ENCODE measurements at regions not wholly inside any gene's neighbourhood (a gene's known extent, or its start where the extent isn't known, plus 50 kb on each side); places are given as distances from the start of the nearest gene placed in this dataset.

DNA sequence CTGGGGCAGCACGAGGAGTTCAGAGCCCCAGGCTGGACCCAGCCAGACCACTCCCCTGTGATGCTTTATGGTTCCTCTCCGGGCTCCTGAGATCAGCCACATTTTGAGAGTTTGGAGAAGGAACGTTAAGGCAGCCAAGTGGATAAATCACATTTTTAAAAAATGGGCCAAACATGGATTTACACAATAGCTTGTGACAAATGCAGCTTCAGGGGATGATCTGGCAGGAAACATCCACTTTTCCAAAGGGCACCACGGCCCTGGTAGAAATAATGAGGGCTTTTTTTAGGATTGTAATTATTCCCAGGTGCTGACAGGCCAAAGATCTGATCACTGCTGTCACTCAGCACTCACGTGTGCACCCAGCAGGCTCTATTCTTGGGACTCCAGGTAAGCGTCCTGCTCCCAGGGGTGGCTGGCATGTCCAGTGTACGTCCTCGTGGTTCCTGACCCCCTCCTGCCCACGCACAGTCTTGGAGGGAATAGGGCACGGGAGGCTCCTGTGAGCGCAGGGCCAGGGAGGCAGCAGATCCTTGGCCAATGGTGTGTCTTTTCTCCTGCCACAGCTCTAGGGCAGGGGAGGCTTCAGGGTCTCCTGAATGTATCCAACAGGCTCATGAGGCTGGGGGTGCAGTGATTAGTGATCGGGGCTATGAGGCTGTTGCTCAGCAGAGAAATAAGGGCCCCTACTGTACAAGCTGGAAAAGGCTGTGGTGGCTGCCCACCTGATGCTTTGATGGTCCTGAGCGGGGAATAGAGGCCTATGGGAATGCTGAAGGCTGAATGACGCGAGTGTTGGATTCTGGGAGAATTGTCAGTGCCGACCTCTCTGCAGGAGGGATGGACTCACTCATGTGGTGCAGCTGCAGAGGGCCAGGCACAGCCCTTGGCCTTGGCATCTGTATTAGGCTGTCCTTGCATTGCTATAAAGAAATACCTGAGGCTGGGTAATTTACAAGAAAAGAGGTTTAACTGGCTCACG, 415.7 kb downstream of the PTPRU start:
- no peak for DNase-seq
- ATAC-seq (replicated peaks in 1 of 2): no peak
- no peaks in the 10 kb centered on the region for H3K36me3 Mint-ChIP-seq (ENCODE audit: insufficient read depth in 2 of 2)

DNA sequence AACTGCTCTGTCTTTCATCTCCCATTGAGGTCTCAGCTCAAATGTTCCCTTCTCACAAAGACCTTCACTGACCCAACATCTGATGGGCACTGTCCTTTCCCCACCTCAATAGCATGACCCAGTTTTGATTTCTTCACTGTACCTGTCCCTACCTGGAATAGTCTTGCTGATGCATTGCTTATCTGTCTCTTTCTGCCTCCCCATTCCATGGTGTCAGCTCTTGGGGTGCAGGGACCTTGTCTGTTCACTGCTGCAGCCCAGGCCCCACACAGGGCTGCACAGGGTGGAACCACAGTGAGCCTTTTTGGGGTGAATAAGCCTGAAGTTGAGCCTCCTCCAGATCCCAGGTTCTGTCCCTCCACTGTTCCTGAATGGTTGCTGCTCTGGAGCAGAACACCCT, 414.9 kb downstream of the PTPRU start:
- H3K9me3 Mint-ChIP-seq: no peaks in the 10 kb centered on the region
- ATAC-seq (replicated peaks in 1 of 2) (no peak), DNase-seq (no peak)
- H3K4me1 Mint-ChIP-seq (ENCODE audit: low read depth): no peaks in the 10 kb centered on the region
- H3K36me3 Mint-ChIP-seq (ENCODE audit: insufficient read depth in 2 of 2): no peaks in the 10 kb centered on the region
- H3K27me3 Mint-ChIP-seq (ENCODE audit: low read depth): peaks cover 18% of the 10 kb centered on the region
- no peak overlapping the region for H3K27ac Mint-ChIP-seq
- no peak overlapping the region for H3K4me3 Mint-ChIP-seq

More for the DNA sequence above, 415.7 kb downstream of the PTPRU start:
- Mint-ChIP-seq H3K27me3 (ENCODE audit: low read depth) (peaks cover 24% of the 10 kb centered on the region), H3K27ac (no peak overlapping the region), H3K4me1 (ENCODE audit: low read depth) (no peaks in the 10 kb centered on the region), H3K4me3 (no peak overlapping the region), H3K9me3 (peaks cover 0 to 1% of the 10 kb centered on the region in 2 donors)

DNA sequence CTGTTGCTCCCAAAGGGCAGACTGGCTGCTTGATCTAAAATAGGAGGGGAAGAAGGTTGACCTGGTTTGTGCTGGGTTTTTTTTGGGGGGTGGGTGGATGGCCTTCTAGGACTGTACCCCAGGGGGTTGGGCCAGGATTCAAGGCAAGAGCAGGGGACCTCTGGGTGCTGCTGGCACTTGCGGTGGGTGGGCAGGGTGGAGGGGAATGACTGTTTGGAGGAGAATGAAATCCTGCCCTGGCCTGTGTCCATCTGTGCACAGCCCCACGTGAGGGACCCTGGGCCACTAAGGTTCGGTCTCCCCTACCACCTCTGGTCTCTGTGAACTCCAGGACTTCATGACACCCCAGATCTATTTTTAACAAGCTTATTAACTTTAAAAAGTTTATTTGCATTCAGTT, 414.2 kb downstream of the PTPRU start:
- Mint-ChIP-seq H3K27ac (no peak overlapping the region), H3K4me1 (ENCODE audit: low read depth) (no peaks in the 10 kb centered on the region), H3K9me3 (no peaks in the 10 kb centered on the region), H3K4me3 (no peak overlapping the region), H3K27me3 (ENCODE audit: low read depth) (peaks cover 12% of the 10 kb centered on the region), H3K36me3 (ENCODE audit: insufficient read depth in 2 of 2) (no peaks in the 10 kb centered on the region)
- no peak for ATAC-seq (replicated peaks in 1 of 2)
- DNase-seq: no peak

DNA sequence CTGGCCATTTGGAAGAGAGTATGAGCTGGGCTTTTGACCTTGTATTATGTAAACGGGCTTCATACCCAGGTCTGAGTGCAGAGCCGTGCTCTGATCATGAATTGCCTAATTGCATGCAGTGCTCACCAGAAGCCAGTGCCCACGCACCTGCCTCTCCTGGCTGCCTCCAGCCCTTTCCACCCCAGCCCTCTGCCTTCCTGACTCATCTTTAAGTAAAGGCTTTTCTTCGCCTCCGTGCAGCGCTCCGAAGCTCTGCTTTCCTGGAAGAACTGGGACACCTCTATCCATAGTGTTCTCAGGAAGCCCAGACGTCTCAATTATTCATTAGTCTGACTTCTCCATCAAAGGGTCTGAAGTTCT, 413.7 kb downstream of the PTPRU start:
- ATAC-seq (replicated peaks in 1 of 2): no peak
- Mint-ChIP-seq H3K9me3 (no peaks in the 10 kb centered on the region), H3K36me3 (ENCODE audit: insufficient read depth in 2 of 2) (no peaks in the 10 kb centered on the region), H3K4me1 (ENCODE audit: low read depth) (no peaks in the 10 kb centered on the region), H3K4me3 (no peak overlapping the region), H3K27me3 (ENCODE audit: low read depth) (peaks cover 12% of the 10 kb centered on the region), H3K27ac (no peak overlapping the region)
- DNase-seq: no peak

DNA sequence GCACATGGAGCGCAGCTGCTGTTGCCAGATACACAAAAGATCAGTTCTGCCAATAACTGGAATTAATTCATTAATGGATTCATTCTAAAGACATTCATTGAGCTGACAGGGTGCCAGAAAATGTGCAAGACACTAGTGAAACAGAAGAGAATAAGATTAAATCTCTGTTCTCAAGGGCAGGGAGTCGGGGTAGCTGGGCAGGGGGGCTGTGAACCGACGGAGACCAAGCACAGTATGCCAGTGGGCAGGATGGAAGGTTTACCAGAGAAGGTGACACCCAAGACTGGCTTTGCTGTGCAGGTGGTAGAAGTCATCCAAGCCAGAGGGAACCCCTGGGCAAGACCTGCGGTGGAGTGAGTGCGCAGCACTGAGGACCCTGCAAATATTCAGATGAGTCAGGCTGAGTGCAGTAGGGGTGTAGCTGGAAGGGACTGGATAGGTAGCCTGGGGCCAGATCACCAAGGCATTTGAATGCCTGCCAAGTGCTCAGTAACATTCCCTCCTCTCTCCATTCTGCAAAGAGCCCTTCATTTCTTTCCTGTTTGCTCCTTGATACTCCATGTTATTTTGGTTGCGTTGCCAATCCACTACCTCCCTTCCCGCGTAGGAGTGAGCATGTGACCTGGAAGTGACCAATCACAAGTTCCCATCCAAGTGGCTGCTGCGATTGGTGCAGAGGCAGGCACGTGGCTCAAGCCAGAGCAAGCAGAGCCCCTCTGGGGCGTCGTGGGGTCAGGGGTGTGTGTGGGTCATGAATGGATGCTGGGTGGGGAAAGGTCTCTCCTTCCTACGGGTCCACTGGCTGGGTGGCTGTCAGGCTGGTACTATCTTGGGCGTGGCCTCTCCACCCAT, 413.1 kb downstream of the PTPRU start:
- ATAC-seq (replicated peaks in 1 of 2): no peak
- Mint-ChIP-seq H3K27me3 (ENCODE audit: low read depth) (peaks cover 12% of the 10 kb centered on the region), H3K9me3 (no peaks in the 10 kb centered on the region), H3K36me3 (ENCODE audit: insufficient read depth in 2 of 2) (no peaks in the 10 kb centered on the region), H3K4me3 (no peak overlapping the region), H3K4me1 (ENCODE audit: low read depth) (no peaks in the 10 kb centered on the region), H3K27ac (no peak overlapping the region)
- DNase-seq: no peak

DNA sequence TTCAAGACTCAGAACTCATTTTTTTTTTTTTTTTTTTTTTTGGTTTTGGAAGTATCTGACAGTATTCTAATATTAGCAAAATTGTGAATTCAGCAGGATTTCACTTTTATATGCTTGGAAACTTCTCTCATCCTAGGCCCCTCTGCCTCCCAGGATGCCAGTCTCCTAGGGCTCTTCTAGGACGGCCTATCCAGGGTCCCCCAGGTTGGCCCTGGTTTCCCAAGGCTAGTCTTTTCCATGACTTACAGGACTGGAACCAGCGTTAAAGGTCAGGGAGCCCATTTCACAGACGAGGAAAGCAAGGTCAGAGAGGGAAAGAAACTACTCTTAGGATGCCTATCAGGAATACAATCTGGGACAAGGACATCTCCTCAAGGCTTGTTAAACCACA, 412.5 kb downstream of the PTPRU start:
- ATAC-seq (replicated peaks in 1 of 2): no peak

DNA sequence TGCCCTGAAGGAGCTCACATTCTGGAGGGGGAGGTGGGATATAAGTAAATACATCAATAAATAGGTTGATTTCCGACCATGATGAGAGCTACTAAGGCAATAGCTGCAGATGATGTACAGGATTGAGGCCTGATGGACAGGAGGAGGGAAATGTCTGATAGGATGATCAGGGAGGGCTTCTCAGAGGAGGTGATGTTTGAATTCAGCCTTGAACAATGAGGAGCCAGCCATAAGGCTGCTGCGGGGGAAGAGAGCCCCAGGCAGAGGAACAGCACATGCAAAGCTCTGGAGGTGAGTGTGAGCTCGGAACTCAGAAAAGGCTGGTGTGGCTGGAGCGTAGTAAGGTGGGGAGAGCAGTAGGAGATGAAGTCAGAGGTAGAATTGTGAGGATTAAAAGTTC, 411.7 kb downstream of the PTPRU start:
- ATAC-seq (replicated peaks in 1 of 2) (no peak), DNase-seq (no peak)
- Mint-ChIP-seq H3K36me3 (ENCODE audit: insufficient read depth in 2 of 2) (no peaks in the 10 kb centered on the region), H3K27ac (no peak overlapping the region), H3K4me3 (no peak overlapping the region), H3K27me3 (ENCODE audit: low read depth) (peaks cover 12% of the 10 kb centered on the region), H3K4me1 (ENCODE audit: low read depth) (no peaks in the 10 kb centered on the region), H3K9me3 (no peaks in the 10 kb centered on the region)

More for the DNA sequence above, 412.5 kb downstream of the PTPRU start:
- Mint-ChIP-seq H3K36me3 (ENCODE audit: insufficient read depth in 2 of 2) (no peaks in the 10 kb centered on the region), H3K4me1 (ENCODE audit: low read depth) (no peaks in the 10 kb centered on the region), H3K9me3 (no peaks in the 10 kb centered on the region), H3K4me3 (no peak overlapping the region), H3K27me3 (ENCODE audit: low read depth) (peaks cover 12% of the 10 kb centered on the region), H3K27ac (no peak overlapping the region)
- DNase-seq: no peak

DNA sequence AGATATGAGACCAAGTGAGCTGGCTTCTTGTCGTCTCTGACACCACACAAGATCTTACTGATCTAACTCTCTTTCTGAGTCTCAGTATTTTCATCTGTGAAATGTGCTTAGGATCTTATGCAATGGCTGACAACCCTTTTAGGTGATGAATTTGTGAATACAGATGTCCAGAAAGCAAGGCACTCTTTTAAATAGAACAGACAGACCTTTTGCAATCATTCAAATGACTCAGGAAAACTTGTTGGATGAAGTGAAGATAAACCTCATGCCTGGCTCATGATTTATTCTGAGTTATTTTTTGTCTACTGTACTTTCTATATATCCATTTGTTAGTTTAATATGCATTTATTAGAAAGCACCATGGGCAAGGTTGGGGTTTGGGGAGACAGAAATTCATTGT, 411.3 kb downstream of the PTPRU start:
- ATAC-seq (replicated peaks in 1 of 2) (no peak), DNase-seq (no peak)
- Mint-ChIP-seq H3K4me1 (ENCODE audit: low read depth) (no peaks in the 10 kb centered on the region), H3K9me3 (no peaks in the 10 kb centered on the region), H3K4me3 (no peak overlapping the region), H3K27ac (no peak overlapping the region), H3K27me3 (ENCODE audit: low read depth) (peaks cover 12% of the 10 kb centered on the region), H3K36me3 (ENCODE audit: insufficient read depth in 2 of 2) (no peaks in the 10 kb centered on the region)

DNA sequence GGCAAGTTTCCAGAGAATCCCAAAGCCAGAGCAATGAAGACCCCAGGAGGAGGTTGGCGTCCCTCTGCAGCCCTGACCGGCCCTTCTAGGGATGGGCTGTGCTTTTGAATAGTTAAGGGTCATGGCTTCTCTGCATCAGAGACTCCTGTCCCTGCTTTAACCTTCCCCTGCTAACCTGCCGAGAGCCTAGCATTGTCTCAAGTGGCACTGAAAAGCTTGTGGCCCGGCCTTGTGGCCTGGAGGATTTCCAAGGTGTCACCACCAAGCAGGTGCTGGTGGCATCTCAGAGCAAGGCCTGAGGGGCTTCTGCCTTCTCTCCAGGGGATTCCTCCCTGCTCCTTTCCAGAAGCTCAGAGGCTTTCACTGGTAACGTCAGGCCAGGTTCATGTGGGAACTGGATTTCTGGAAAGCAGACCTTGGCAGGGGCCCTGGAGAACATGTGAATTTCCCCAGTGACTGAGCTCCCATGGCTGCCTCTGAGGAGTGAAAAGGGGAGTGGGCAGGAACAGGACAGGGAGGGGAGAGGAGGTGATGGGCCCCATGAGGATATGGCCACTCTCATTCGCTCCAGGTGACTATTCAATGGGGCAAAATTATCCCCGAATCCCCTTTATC, 409.9 kb downstream of the PTPRU start:
- no peak overlapping the region for H3K4me3 Mint-ChIP-seq
- no peaks in the 10 kb centered on the region for H3K4me1 Mint-ChIP-seq (ENCODE audit: low read depth)
- no peaks in the 10 kb centered on the region for H3K9me3 Mint-ChIP-seq
- H3K27ac Mint-ChIP-seq: no peak overlapping the region
- ATAC-seq (replicated peaks in 1 of 2) (no peak), DNase-seq (no peak)
- H3K27me3 Mint-ChIP-seq (ENCODE audit: low read depth): peaks cover 12% of the 10 kb centered on the region
- H3K36me3 Mint-ChIP-seq (ENCODE audit: insufficient read depth in 2 of 2): no peaks in the 10 kb centered on the region

DNA sequence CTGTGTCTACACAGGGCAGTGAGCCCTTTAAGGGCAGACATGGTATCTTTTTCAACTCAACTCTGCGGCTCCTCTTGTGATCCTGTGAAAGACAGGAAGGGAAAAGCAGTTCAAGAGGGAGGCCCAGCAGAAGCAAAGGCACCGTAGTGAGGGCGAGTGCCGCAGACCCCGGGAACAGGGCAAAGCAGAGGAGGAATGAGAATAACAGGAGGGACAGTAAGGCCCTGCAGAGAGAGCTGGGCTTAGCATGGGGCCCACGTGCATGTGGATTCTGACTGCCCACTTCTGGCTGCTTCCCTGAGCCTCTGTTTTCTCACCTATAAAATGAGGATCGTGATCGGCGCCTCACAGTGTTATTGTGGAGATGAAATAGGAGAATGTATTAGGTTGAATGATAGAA, 409.3 kb downstream of the PTPRU start:
- Mint-ChIP-seq H3K27me3 (ENCODE audit: low read depth) (peaks cover 12% of the 10 kb centered on the region), H3K36me3 (ENCODE audit: insufficient read depth in 2 of 2) (no peaks in the 10 kb centered on the region), H3K4me1 (ENCODE audit: low read depth) (no peaks in the 10 kb centered on the region), H3K27ac (no peak overlapping the region), H3K4me3 (no peak overlapping the region), H3K9me3 (no peaks in the 10 kb centered on the region)
- ATAC-seq (replicated peaks in 1 of 2) (no peak), DNase-seq (no peak)

DNA sequence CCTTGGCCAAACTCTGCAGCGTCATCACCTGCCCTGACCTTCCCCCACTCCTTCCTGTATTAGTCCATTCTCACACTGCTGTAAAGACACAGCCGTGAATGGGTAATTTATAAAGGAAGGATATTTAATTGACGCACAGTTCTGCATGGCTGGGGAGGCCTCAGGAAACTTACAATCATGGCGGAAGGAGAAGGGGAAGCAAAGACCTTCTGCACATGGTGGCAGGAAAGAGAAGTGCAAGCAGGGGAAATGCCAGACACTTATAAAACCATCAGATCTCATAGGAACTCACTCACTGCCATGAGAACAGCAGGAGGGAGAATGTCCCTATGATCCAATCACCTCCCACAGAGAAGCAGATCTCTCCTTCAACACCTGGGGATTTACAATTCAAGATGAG, 408.5 kb downstream of the PTPRU start:
- ATAC-seq (replicated peaks in 1 of 2): no peak
- Mint-ChIP-seq H3K9me3 (no peaks in the 10 kb centered on the region), H3K4me3 (no peak overlapping the region), H3K27ac (no peak overlapping the region), H3K36me3 (ENCODE audit: insufficient read depth in 2 of 2) (no peaks in the 10 kb centered on the region), H3K4me1 (ENCODE audit: low read depth) (no peaks in the 10 kb centered on the region), H3K27me3 (ENCODE audit: low read depth) (peaks cover 12% of the 10 kb centered on the region)
- DNase-seq: no peak

DNA sequence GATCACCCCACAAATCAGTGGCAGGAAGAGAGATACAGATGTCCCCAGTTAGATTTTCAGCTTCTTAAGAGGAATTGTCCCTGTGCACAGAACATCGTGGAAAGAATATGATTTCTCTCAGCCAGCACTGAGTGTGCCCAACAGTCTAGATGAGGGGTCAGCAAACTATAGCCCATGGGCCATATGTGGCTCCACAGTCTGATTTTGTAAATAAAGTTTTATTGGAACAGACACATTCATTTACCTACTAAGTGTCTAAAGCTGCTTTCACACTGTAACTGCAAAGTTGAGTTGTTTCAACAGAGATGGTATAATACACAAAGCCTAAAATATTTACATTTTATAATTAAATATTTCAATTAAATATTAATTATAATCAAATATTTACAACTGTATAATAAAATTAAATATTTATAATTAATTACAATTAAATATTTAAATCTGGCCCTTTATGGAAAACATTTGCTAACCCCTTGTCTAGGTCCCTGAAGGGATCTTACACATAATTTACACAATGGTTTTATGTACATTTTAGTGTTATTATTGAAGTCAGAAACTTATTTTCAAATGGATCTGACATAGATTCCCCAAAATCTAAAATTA, 407.6 kb downstream of the PTPRU start:
- Mint-ChIP-seq H3K4me1 (ENCODE audit: low read depth) (no peaks in the 10 kb centered on the region), H3K27ac (no peak overlapping the region), H3K9me3 (no peaks in the 10 kb centered on the region), H3K27me3 (ENCODE audit: low read depth) (peaks cover 7% of the 10 kb centered on the region), H3K4me3 (no peak overlapping the region), H3K36me3 (ENCODE audit: insufficient read depth in 2 of 2) (no peaks in the 10 kb centered on the region)
- DNase-seq (no peak), ATAC-seq (replicated peaks in 1 of 2) (no peak)

DNA sequence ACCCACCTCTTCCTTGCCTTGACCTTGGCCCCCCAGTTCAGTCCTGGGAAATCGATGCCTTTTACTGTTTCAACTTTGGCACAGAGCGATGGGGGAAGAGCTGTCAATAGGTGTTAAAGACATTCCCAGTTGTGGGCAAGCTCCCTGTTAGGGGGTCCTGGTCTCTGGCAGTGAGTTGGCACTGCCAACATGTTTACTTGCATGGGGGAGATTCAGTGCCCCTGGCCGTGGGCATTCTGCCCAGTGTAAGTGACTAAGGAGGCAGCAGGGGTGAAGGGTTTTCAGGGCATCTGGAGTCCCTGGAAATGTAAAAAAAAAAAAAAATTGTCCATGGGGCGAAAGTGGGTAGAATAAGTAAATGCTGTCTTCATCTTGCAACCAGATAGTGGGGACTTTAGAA, 407.0 kb downstream of the PTPRU start:
- Mint-ChIP-seq H3K36me3 (ENCODE audit: insufficient read depth in 2 of 2) (no peaks in the 10 kb centered on the region), H3K4me1 (ENCODE audit: low read depth) (no peaks in the 10 kb centered on the region), H3K9me3 (no peaks in the 10 kb centered on the region), H3K27me3 (ENCODE audit: low read depth) (peaks cover 6% of the 10 kb centered on the region), H3K4me3 (no peak overlapping the region), H3K27ac (no peak overlapping the region)
- ATAC-seq (replicated peaks in 1 of 2): no peak
- no peak for DNase-seq

Measured in activated T-cell treated with anti-CD3 and anti-CD28 coated beads, Interleukin-2, amount 50 U/mL, for 72 hours (primary cell).